HG02973 (cell line): ENCODE measurements at regions not wholly inside any gene's neighbourhood (a gene's known extent, or its start where the extent isn't known, plus 50 kb on each side); places are given as distances from the start of the nearest gene placed in this dataset.
"Not testable (repeated sequence)": the region's sequence is repeated elsewhere in the genome, so short reads cannot be mapped to it uniquely, and the experiment has no call there.

Experiments used
- ATAC-seq: cut with Tn5 transposase; IDR thresholded peaks from one replicate; pipeline ENCODE4 v1.9.1; 2021; ENCODE audit warnings: moderate library complexity; ENCODE audit not compliant: unreplicated experiment

GRCh38 chr4:123599061-123599919, 202.7 kb downstream of the SPRY1 start:
- ATAC-seq = peak; percentile 11

DNA sequence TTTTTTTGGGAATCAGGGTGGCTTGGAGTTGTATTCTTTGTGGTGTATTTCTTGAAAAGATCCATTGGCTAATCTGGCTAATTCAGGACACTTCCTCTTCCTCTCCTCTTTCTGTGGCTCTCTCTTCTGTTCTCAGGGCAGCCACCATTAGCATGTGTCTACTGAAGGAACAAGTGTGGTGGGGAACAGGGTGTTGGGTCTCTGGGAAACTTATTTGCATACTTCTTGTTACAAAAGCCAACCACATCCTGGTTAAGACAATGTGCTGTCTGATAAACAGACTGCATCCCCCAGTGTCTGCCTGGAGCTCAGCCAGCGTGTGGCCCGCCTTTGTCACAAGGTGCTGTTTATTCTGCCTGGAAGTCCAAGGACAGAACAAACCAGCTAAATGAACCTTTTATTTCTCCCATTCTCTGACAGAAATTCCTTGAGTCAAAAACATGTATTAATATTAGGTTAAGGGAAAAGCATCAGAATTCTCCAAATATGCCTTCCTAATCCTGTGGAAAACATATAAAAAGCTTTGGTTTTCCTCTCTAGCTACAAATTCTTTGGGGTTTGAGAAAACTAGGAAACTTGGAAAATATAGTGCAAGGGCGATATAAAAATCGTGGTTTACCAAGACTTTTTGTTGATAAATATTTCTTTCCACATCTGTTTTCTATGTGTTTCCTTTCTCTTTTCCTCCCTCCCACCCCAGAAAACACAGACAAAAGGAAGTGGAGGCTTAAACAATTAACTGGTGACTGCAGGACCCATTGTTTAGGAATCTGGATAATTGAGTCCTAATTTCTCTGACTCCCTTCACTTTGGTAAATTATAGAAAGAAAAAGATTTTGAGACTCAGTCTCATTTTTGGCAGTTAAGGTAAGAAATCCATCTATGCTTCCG, 203.6 kb downstream of the SPRY1 start:
- peak; percentile 100 for ATAC-seq

DNA sequence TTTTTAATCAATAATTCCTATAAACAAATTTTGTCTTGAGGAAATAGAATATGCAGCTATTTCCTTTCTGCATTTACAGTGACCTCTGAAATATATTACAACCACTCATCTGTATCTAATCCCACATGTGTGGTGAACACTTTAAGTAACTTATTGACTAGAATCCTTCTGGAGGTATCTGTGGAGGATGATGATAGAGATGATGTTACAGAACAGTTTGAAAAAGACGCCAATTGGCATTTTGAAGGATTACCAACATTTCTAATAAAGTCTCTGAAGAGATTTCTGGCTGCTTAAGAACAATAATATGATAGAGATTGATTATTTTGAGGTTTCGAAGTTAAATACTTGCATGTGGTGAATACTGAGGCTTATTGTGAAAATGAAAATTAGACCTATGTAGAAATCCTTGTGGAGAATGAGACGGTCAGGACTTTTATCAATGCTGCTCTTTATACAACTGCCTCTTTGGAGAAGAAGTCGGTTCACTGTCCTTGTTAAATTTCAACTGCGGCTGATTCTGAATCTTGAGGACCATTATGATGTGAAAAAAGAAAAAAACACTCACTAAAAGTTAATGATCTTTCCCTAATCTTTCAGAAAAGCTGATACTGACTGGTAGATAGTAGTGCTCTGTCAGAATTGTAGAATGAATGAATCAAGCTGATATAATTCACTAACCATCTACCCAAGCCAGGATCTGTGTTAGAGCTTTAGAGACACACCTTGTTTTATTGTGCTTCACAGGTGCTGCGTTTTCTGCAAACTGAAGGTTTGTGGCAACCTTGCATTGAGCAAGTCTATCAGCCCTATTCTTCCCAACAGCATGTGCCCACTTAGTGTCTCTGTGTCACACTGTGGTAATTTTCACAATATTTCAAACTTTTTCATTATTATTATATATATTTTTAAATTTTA, 204.7 kb downstream of the SPRY1 start:
- no peak for ATAC-seq

DNA sequence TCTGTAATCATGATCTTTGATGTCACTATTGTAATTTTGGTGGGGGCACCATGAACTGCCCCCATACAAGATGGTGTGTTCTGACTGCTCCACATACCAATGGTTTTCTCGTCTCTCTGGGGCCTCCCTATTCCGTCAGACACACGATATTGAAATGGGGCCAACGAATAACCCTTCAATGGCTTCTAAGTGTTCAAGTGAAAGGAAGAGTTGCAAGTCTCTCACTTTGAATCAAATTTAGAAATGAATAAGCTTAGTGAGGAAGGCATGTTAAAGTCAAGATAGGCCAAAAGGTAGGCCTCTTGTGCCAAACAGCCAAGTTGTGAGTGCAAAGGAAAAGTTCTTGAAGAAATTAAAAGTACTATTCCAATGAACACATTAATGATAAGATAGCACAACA, 205.4 kb downstream of the SPRY1 start:
- no peak for ATAC-seq

GRCh38 chr4:123603165-123603564, 206.6 kb downstream of the SPRY1 start:
- no peak for ATAC-seq

GRCh38 chr4:123605797-123606196, 209.2 kb downstream of the SPRY1 start:
- ATAC-seq = not testable (repeated sequence)

- no peak for ATAC-seq
Observed at GRCh38 chr4:123606336-123606735, 209.7 kb downstream of the SPRY1 start.

- ATAC-seq = no peak
Observed at GRCh38 chr4:123606946-123607542, 210.4 kb downstream of the SPRY1 start.

- ATAC-seq = no peak
Observed at GRCh38 chr4:123609829-123610228, 213.2 kb downstream of the SPRY1 start.

DNA sequence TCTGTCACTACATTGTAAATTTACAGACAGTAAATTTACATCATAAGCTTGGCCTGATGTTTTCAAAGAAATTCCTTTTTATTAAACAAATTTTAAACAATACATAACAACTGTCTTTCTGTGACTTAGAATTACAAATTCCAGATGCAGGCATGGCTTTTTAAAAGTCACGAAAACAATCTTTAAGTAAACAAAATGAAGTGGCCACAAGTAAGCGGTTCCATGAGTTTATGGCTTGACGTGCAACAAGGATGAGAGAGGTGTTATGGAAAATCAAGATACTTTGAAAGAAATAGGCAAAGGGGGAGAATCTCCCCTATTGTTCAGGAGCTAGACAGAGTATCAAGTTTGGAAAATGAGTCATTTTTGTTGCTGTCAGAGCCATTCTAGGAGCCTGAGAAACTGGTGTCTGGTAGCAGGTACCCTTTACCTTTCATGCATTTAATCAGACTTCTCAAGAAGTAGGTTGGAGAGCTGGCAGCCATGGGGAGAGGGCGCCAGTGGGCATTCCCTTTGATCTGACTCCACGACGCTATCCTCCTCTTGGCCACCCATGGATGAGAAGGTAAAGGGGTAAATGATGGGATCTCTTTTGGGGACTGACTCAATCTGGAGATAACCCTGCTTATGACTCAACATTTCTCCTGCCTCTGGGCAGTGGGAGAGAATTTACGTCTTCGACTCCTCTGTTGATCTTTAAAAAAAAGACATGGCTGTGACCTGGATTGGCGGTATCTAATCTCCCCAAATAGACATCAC, 217.2 kb downstream of the SPRY1 start:
- no peak for ATAC-seq

DNA sequence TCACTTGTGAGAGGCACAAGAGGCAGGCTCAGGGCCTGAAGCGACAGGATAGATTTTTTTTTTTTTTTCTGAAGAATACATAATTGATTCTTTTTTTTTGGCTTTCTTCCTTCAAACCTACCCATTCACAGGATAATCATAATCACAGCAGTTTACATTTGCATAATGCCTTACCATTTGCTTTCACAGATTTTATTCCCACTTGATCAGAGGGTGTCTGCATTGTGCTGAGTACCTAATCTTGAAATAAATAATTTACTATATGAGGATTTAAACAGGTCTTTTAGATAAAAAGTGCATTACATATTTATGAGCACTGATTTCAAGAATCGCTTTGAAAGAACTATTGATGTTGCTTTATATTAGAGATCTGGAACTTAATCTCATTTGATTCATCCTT, 219.3 kb downstream of the SPRY1 start:
- no peak for ATAC-seq

DNA sequence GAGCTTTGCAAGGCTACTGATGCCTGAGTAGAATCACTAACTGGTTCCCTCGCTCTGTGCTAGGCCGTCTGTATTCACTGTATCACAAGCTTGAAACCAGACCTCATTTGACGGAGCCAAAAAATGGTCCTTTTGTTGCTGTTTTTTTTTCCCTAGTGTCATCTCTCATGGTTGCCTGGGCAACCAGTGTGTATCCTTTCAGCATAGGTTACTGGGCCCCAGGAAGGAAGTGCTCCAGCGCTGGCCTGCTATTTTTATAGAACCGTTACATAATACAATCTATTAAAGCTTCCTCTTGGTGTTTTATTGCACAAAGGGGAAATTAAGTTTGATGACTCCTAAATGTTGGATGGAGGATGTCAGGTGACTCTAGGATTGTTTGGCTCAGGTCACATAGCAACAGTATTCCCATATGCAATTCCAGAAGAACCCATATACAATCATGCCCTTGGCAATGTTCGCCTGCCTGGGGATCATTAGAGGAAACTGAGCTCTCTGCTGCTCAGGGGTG, 220.4 kb downstream of the SPRY1 start:
- ATAC-seq = peak; percentile 77

GRCh38 chr4:123617791-123618190, 221.2 kb downstream of the SPRY1 start:
- ATAC-seq = no peak

- no peak for ATAC-seq
Observed at GRCh38 chr4:123618606-123619005, 222.0 kb downstream of the SPRY1 start.

DNA sequence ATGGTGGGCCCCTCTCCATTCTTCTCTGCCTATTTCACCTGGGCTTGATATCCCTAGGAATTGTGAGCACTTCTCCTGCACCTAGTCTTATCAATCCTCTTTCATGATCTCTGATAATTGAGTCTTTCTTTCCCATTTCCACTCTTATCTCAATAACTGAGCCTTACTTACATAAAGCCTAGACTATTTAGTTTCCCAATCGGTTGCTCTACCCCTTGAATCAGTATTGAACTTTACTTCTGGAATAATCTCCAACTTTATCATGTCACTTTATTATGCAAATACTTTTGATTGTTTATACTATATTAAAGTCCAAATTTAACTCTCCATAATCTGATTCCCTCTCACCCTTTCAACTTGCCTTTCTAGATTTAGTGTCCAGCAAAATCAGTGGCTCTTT, 222.7 kb downstream of the SPRY1 start:
- ATAC-seq = no peak

GRCh38 chr4:123619895-123620294, 223.3 kb downstream of the SPRY1 start:
- no peak for ATAC-seq

GRCh38 chr4:123621072-123621705, 224.6 kb downstream of the SPRY1 start:
- no peak for ATAC-seq

DNA sequence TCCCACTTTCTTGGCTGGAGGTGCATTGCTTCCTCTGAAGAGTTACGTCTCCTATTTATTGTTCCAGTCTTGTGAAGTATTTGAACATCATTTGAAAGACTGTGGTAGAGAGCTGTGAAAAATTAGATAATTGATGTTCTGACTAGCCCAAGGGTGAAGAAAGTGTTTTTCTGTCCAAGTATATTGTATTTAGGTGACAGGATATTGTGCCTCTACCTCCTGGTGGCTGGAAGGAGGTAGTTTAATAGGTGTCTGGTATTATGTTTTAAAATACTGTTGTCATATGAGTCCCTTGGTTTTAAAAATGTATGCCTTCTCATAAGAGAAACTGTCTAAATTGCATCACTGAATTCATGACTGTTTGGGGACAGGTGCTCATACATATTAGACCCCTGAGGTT, 226.0 kb downstream of the SPRY1 start:
- no peak for ATAC-seq

DNA sequence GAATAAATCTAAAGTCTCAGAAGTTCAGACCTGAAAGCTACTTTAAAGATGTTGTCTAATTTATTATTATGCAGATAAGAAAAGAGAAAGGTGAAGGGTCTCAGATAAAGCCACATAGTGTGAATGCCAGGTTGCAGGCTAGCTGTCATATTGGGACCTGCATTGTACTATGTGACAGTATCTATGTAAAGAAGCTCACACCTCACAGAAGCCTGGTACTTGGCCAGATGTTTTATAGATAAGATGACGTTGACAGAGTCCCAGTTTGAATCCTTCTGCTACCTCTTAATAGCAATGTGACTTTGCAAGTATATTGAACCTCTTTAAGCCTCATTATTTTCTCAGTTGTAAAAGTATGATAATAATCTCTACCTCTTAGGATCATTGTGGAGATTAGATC, 227.0 kb downstream of the SPRY1 start:
- ATAC-seq = no peak
